Sigmoid colon (tissue), 6 donors: ENCODE measurements at regions not wholly inside any gene's neighbourhood (a gene's known extent, or its start where the extent isn't known, plus 50 kb on each side); places are given as distances from the start of the nearest gene placed in this dataset.
A peak's percentile ranks its signal among the peaks of the same experiment; 100 is the strongest.

Experiments used
- DNase-seq: peaks from one replicate; pipeline ENCODE4 v3.0.0-alpha.2; 2019
- H3K27ac ChIP-seq, 4 donors: fragments of 200-600 bp; sonication (generic); one replicate each; pipeline ENCODE4 v1.5.1; 2016 to 2019; ENCODE audit warnings: mild to moderate bottlenecking in 1 of 4
- H3K27me3 ChIP-seq, 3 donors: fragments of 200-600 bp; sonication (generic); one replicate each; pipeline ENCODE4 v1.5.1; 2019; ENCODE audit warnings: mild to moderate bottlenecking in 1 of 3
- H3K36me3 ChIP-seq, 4 donors: fragments of 200-600 bp; sonication (generic); one replicate each; pipeline ENCODE4 v1.5.1; 2016 to 2019
- H3K4me1 ChIP-seq, 4 donors: fragments of 200-600 bp; sonication (generic); one replicate each; pipeline ENCODE4 v1.5.1; 2017 to 2019
- H3K4me3 ChIP-seq, 4 donors: fragments of 200-600 bp; sonication (generic); one replicate each; pipeline ENCODE4 v1.5.1; 2017 to 2019; ENCODE audit warnings: mild to moderate bottlenecking in 2 of 4, moderate library complexity in 1 of 4
- H3K9me3 ChIP-seq, 4 donors: fragments of 200-600 bp in 3 of 4; sonication (generic) in 3 of 4; one replicate each; pipeline versions ENCODE4 v1.5.1 to v1.6.1; 2013 to 2019
- EP300 ChIP-seq, 4 donors: sonication (generic); formaldehyde crosslinking; IDR thresholded peaks; one replicate each; pipeline ENCODE4 v1.6.1; 2017; ENCODE audit warnings: antibody characterized with exemption in 4 of 4
- POLR2A ChIP-seq, 2 donors: fragments of 450-650 bp; IDR thresholded peaks; one replicate each; pipeline ENCODE4 v1.6.1; 2016; ENCODE audit warnings: antibody characterized with exemption in 2 of 2, mild to moderate bottlenecking in 2 of 2, moderate library complexity in 2 of 2
- POLR2AphosphoS5 ChIP-seq, 4 donors: sonication (generic); formaldehyde crosslinking; IDR thresholded peaks; one replicate each; pipeline ENCODE4 v1.6.1; 2017; ENCODE audit warnings: antibody characterized with exemption in 4 of 4
- WGBS, 2 donors: extraction: QIAGEN DNeasy Blood & Tissue Kit; methylation state at CpG; one replicate each; pipeline ENCODE4 v1.1.7; 2013; 5-methylcytosine and 5-hydroxymethylcytosine counted together
- intact Hi-C: fragments of 100-400 bp; cut with DNase I; formaldehyde crosslinking; loops from one replicate; pipeline ENCODE4 v1.15.1; 2023
- TF ChIP-seq, protein P1 (sequence below), 4 experiments: fragments of 450-650 bp in 3 of 4; fragments of 200-600 bp in 1 of 4; IDR thresholded peaks; one replicate each; pipeline ENCODE4 v1.5.1; 2016 to 2019; ENCODE audit warnings: antibody characterized with exemption in 4 of 4, mild to moderate bottlenecking in 3 of 4, moderate library complexity in 2 of 4
- donor health status: healthy with polysubstance abuse.
- donor health status: healthy.

- Histone ChIP-seq H3K4me3 (no peak overlapping the region), H3K27ac (peak overlapping the region; percentile 47 to 82 (median 80)), H3K9me3 (no peaks in the 10 kb centered on the region), H3K36me3 (no peaks in the 10 kb centered on the region), H3K27me3 (no peaks in the 10 kb centered on the region), H3K4me1 (peaks cover 0 to 50% (median 27%) of the 10 kb centered on the region in 4 donors)
- peak; percentile 87 for DNase-seq
- no peak for TF ChIP-seq POLR2A (IDR thresholded peaks at IDR 0.05)
- TF ChIP-seq EP300 (IDR thresholded peaks at IDR 0.05) = peak in 1 of 4 donors; percentile 75
- TF ChIP-seq, protein P1, sequence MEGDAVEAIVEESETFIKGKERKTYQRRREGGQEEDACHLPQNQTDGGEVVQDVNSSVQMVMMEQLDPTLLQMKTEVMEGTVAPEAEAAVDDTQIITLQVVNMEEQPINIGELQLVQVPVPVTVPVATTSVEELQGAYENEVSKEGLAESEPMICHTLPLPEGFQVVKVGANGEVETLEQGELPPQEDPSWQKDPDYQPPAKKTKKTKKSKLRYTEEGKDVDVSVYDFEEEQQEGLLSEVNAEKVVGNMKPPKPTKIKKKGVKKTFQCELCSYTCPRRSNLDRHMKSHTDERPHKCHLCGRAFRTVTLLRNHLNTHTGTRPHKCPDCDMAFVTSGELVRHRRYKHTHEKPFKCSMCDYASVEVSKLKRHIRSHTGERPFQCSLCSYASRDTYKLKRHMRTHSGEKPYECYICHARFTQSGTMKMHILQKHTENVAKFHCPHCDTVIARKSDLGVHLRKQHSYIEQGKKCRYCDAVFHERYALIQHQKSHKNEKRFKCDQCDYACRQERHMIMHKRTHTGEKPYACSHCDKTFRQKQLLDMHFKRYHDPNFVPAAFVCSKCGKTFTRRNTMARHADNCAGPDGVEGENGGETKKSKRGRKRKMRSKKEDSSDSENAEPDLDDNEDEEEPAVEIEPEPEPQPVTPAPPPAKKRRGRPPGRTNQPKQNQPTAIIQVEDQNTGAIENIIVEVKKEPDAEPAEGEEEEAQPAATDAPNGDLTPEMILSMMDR (IDR thresholded peaks at IDR 0.05) = no peak
- TF ChIP-seq POLR2AphosphoS5 (IDR thresholded peaks at IDR 0.05) = peak in 3 of 4 donors; percentile 61 to 86 (median 68)
- WGBS, 2 donors = 20 to 44% methylated on average over 5 of the region's 5 CpGs
- intact Hi-C loops = no loop called here
Observed at GRCh38 chr4:14856062-14856933, 146.0 kb upstream of the CPEB2 start.

GRCh38 chr4:14856934-14857235 is 145.4 kb upstream of the CPEB2 start:
- intact Hi-C loops = no loop called here
- no peak overlapping the region for H3K4me3 ChIP-seq
- H3K36me3 ChIP-seq = no peaks in the 10 kb centered on the region
- H3K27me3 ChIP-seq = no peaks in the 10 kb centered on the region
- WGBS, 2 donors = 89 to 90% methylated on average over 5 of the region's 5 CpGs
- TF ChIP-seq EP300 (IDR thresholded peaks at IDR 0.05) (no peak), POLR2AphosphoS5 (IDR thresholded peaks at IDR 0.05) (no peak), POLR2A (IDR thresholded peaks at IDR 0.05) (no peak)
- TF ChIP-seq, protein P1 (IDR thresholded peaks at IDR 0.05) = no peak
- no peak for DNase-seq
- H3K9me3 ChIP-seq = no peaks in the 10 kb centered on the region
- H3K4me1 ChIP-seq = peaks cover 0 to 50% (median 27%) of the 10 kb centered on the region in 4 donors
- H3K27ac ChIP-seq = peak overlapping the region; percentile 47 to 82 (median 80)

DNA sequence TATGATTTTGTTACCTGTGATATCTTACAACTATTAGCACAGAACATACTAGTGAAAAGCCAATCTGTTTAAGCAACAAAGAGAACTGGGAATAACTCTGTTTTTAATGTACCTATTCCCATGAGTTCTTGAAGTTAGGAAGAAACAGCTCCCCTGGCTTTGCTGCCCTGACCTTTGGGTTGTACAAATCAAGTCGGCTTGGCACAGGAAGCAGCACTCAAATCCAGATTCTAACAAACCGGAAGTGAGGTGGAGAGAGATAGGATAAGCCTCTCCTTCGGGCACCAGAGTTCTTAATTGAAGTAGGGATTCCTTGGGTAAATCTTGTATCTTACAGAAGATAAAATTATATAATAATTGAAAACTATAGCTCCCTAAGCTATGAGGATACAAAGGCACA is 144.8 kb upstream of the CPEB2 start:
- Histone ChIP-seq H3K4me3 (no peak overlapping the region), H3K27me3 (no peaks in the 10 kb centered on the region), H3K27ac (peak overlapping the region in 3 of 4 donors; percentile 79 to 82 (median 82)), H3K4me1 (peaks cover 0 to 53% (median 27%) of the 10 kb centered on the region in 4 donors), H3K9me3 (no peaks in the 10 kb centered on the region), H3K36me3 (no peaks in the 10 kb centered on the region)
- TF ChIP-seq POLR2A (IDR thresholded peaks at IDR 0.05) (no peak), POLR2AphosphoS5 (IDR thresholded peaks at IDR 0.05) (no peak), EP300 (IDR thresholded peaks at IDR 0.05) (no peak)
- TF ChIP-seq, protein P1 (IDR thresholded peaks at IDR 0.05) = no peak
- intact Hi-C loops = no loop called here
- DNase-seq = no peak
- WGBS, 2 donors = 51 to 77% methylated on average over 3 of the region's 3 CpGs

DNA sequence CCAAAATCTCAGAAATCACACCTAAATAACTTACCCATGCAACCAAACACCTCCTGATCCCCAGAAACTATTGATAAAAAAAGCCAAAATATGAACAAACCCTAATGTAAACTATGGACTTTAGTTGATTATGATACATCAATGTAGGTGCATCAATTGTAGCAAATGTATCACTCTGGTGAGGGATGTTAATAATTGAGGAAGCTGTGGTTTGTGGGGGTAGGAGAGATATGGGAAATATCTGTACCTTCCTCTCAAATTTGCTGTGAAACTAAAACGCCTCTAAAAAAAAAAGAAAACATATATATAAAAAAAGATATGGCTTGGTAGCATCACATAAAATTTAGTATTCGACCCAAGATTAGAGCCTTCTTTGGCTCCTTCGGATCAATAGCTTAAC is 144.3 kb upstream of the CPEB2 start:
- Histone ChIP-seq H3K4me3 (no peak overlapping the region), H3K36me3 (no peaks in the 10 kb centered on the region), H3K4me1 (peaks cover 0 to 57% (median 30%) of the 10 kb centered on the region in 4 donors), H3K27me3 (no peaks in the 10 kb centered on the region), H3K27ac (peak overlapping the region in 2 of 4 donors; percentile 79 to 82), H3K9me3 (no peaks in the 10 kb centered on the region)
- 84 to 87% methylated on average over 3 of the region's 3 CpGs for WGBS, 2 donors
- no peak for DNase-seq
- TF ChIP-seq, protein P1 (IDR thresholded peaks at IDR 0.05) = no peak
- no peak for TF ChIP-seq POLR2A (IDR thresholded peaks at IDR 0.05)
- TF ChIP-seq EP300 (IDR thresholded peaks at IDR 0.05) = no peak
- TF ChIP-seq POLR2AphosphoS5 (IDR thresholded peaks at IDR 0.05) = no peak
- intact Hi-C loops = no loop called here
